C4-2B (cell line): ENCODE measurements at regions not wholly inside any gene's neighbourhood (a gene's known extent, or its start where the extent isn't known, plus 50 kb on each side); places are given as distances from the start of the nearest gene placed in this dataset.

ENCODE experiments used
- ZFX ChIP-seq: fragments of 450-650 bp; IDR thresholded peaks from 2 replicates; pipeline ENCODE4 v1.6.1; 2017
- TF ChIP-seq, protein P1 (sequence below): fragments of 450-650 bp; conservative IDR thresholded peaks from 2 replicates; pipeline ENCODE4 v1.5.1; 2017; ENCODE audit warnings: mild to moderate bottlenecking

DNA sequence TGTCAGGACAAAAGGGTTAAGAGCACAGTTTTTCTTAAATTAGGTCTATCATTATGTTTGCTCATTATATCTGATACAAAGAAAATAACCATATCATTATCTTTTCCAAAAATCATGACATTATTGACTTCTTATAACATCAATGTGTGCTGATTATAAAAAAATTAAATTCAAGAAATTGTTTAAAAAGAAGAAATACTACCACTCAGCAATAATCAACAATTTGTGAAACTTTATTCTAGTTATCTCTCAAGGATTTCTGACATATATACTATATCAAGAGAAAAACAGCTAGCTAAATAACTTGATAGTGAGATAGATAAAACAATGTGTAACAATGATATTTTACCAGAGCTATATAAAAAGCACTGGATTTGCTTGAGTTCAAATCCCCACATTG is 360.7 kb upstream of the PHF14 start:
- TF ChIP-seq, protein P1, sequence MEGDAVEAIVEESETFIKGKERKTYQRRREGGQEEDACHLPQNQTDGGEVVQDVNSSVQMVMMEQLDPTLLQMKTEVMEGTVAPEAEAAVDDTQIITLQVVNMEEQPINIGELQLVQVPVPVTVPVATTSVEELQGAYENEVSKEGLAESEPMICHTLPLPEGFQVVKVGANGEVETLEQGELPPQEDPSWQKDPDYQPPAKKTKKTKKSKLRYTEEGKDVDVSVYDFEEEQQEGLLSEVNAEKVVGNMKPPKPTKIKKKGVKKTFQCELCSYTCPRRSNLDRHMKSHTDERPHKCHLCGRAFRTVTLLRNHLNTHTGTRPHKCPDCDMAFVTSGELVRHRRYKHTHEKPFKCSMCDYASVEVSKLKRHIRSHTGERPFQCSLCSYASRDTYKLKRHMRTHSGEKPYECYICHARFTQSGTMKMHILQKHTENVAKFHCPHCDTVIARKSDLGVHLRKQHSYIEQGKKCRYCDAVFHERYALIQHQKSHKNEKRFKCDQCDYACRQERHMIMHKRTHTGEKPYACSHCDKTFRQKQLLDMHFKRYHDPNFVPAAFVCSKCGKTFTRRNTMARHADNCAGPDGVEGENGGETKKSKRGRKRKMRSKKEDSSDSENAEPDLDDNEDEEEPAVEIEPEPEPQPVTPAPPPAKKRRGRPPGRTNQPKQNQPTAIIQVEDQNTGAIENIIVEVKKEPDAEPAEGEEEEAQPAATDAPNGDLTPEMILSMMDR: no peak
- TF ChIP-seq ZFX: no peak
